HEK293T (cell line): ENCODE measurements at regions not wholly inside any gene's neighbourhood (a gene's known extent, or its start where the extent isn't known, plus 50 kb on each side); places are given as distances from the start of the nearest gene placed in this dataset.

Experiments used
- FOXM1 ChIP-seq: fragments of 450-650 bp; IDR thresholded peaks from 2 replicates; pipeline ENCODE4 v1.6.1; 2017; ENCODE audit warnings: mild to moderate bottlenecking, borderline replicate concordance
- HDGF ChIP-seq: fragments of 450-650 bp; IDR thresholded peaks from 2 replicates; pipeline ENCODE4 v1.6.1; 2017; ENCODE audit warnings: antibody characterized with exemption, borderline replicate concordance
- SUZ12 ChIP-seq: fragments of 450-650 bp; IDR thresholded peaks from 2 replicates; pipeline ENCODE4 v1.6.1; 2016; ENCODE audit warnings: mild to moderate bottlenecking
- TARDBP ChIP-seq: fragments of 450-650 bp; IDR thresholded peaks from 2 replicates; pipeline ENCODE4 v1.6.1; 2016
- ZNF384 ChIP-seq: fragments of 450-650 bp; IDR thresholded peaks from 2 replicates; pipeline ENCODE4 v1.6.1; 2016
- TF ChIP-seq, protein P1 (sequence below): fragments of 450-650 bp; IDR thresholded peaks from 2 replicates; pipeline ENCODE4 v1.6.1; 2016

DNA sequence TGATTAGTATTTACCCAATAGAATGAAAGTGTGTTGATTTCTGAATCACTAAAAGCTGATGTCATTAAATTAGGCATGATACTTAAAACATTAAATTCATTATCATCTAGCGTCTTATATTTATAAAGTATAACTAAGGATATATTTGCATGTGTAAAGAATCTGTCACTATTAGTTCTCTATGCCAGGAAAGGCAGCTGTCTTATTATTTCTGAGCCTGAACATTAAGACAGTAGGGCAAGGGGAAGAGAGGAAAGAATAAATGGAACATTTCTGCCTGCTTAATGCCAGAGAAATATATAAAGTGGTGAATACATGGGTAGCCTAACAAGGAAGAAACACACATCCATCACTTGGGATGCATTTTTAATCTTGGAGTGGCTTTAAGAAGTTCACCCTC, 965.1 kb upstream of the TMEM132C start:
- TF ChIP-seq ZNF384 (no peak), TARDBP (no peak), HDGF (no peak), FOXM1 (no peak), SUZ12 (no peak)
- TF ChIP-seq, protein P1, sequence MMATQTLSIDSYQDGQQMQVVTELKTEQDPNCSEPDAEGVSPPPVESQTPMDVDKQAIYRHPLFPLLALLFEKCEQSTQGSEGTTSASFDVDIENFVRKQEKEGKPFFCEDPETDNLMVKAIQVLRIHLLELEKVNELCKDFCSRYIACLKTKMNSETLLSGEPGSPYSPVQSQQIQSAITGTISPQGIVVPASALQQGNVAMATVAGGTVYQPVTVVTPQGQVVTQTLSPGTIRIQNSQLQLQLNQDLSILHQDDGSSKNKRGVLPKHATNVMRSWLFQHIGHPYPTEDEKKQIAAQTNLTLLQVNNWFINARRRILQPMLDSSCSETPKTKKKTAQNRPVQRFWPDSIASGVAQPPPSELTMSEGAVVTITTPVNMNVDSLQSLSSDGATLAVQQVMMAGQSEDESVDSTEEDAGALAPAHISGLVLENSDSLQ = no peak
